Motor neuron (in vitro differentiated cells): ENCODE measurements at regions not wholly inside any gene's neighbourhood (a gene's known extent, or its start where the extent isn't known, plus 50 kb on each side); places are given as distances from the start of the nearest gene placed in this dataset.

Experiments
- ATAC-seq, 8 experiments: fragments of 200-7000 bp; cut with Tn5 transposase; replicated peaks in 6 of 8; 2 replicates each; pipeline ENCODE4 v1.8.0; 2021; ENCODE audit warnings: mild to moderate bottlenecking in 8 of 8, moderate library complexity in 8 of 8
- H3K27ac ChIP-seq, 2 donors: fragments of 250-450 bp; sonication (Bioruptor Pico); 2 replicates each; pipeline ENCODE4 v1.9.0; 2021; ENCODE audit warnings: antibody characterized with exemption in 2 of 2, mild to moderate bottlenecking in 2 of 2, moderate library complexity in 1 of 2
- H3K4me1 ChIP-seq, 2 donors: fragments of 250-450 bp; sonication (Bioruptor Pico); replicated peaks in 1 of 2; 2 replicates each; pipeline ENCODE4 v1.6.1; 2021; ENCODE audit warnings: antibody characterized with exemption in 2 of 2, mild to moderate bottlenecking in 2 of 2, moderate library complexity in 1 of 2
- H3K4me3 ChIP-seq, 5 donors: fragments of 250-450 bp; sonication (Bioruptor Pico); 2 replicates each; pipeline ENCODE4 v1.9.0; 2021; ENCODE audit warnings: antibody characterized with exemption in 5 of 5, mild to moderate bottlenecking in 5 of 5, moderate library complexity in 4 of 5
- WGBS, 10 experiments: fragments of 450-650 bp; shearing (Covaris generic); methylation state at CpG; one replicate each; pipeline ENCODE4 v1.0.0; 2022; 5-methylcytosine and 5-hydroxymethylcytosine counted together
- in situ Hi-C, 9 experiments: fragments of 400-800 bp; cut with MboI; loops; one replicate each; pipeline ENCODE4 v1.15.0; 2021; ENCODE audit warnings: low sequenced_read_pairs in 9 of 9, low pct_unique_long_range_greater_than_20kb in 2 of 9; ENCODE audit not compliant: unreplicated experiment in 9 of 9

- in situ Hi-C loops = no loop called here
- H3K4me3 ChIP-seq = no peak overlapping the region
- no peak for ATAC-seq
- no peak overlapping the region for H3K27ac ChIP-seq
- 0 to 85% (median 64%) methylated on average over 1 of the region's 1 CpG; no CpG with 5 or more reads in 3 of the 10 experiments for WGBS, 10 experiments
- no peaks in the 10 kb centered on the region for H3K4me1 ChIP-seq
Observed at GRCh38 chr11:21806508-21806907, 386.4 kb upstream of the ANO5 start.

DNA sequence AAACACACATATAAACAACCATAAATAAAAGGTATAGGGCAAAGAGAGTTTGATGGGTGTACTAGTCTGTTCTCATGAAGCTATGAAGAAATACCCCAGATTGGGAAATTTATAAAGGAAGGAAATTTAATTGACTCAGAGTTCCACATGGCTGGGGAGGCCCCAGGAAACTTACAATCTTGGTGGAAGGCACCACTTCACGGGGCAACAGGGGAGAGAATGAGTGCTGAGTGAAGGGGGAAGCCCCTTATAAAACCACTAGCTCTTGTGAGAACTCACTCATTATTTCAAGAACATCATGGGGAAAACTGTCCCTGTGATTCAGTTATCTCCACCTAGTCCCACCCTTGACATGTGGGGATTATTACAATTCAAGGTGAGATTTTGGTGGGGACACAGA lies 385.9 kb upstream of the ANO5 start:
- in situ Hi-C loops = no loop called here
- no peak for ATAC-seq
- 0 to 88% (median 52%) methylated on average over 1 of the region's 1 CpG; no CpG with 5 or more reads in 6 of the 10 experiments for WGBS, 10 experiments
- no peak overlapping the region for H3K27ac ChIP-seq
- H3K4me1 ChIP-seq = no peaks in the 10 kb centered on the region
- no peak overlapping the region for H3K4me3 ChIP-seq

DNA sequence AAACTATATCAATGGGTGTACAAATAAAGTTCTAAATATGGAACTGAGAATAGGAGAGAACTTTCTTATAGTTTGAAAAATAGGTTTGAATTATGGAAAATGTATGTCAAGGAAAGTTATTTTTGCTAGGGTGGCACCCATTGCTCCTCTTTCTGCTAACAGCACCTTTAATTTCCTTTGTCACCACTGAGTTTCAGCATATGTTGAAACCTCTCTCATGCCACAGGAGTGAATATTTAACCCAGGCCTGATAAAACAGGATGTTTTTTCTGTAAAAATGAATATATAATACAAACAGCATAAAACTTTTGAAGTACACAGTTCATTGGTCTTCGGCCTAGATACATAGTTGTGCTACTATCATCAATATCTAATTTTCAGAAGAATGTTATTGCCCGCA lies 385.5 kb upstream of the ANO5 start:
- Histone ChIP-seq H3K4me1 (no peaks in the 10 kb centered on the region), H3K27ac (no peak overlapping the region), H3K4me3 (no peak overlapping the region)
- 0 to 71% (median 58%) methylated on average over 2 of the region's 2 CpGs; no CpG with 5 or more reads in 3 of the 10 experiments for WGBS, 10 experiments
- in situ Hi-C loops = no loop called here
- no peak for ATAC-seq

DNA sequence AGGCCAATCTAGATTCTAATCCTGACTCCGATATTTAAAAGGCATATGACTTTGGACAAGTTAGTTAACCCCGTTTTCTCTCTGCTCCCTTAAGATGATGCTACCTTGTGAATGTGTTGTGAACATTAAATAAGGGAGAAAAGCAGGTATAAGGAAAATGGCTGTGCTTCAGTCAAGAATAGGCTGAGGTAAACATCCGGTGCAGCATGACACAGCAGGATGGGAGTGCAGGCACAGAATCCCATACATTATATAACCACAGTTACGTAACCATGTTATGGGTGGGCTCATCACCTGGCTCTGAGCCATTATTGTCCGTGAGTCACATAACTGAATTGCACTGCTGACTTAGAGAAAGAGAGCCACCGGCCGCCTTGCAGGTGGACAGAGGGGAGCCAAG lies 382.2 kb upstream of the ANO5 start:
- Histone ChIP-seq H3K4me1 (no peaks in the 10 kb centered on the region), H3K4me3 (no peak overlapping the region), H3K27ac (no peak overlapping the region)
- in situ Hi-C loops = no loop called here
- ATAC-seq = peak in 3 of 8 experiments; percentile 13 to 49 (median 15)
- WGBS, 10 experiments = 0 to 100% (median 61%) methylated on average over 2 to 7 of the region's 7 CpGs; no CpG with 5 or more reads in 1 of the 10 experiments

GRCh38 chr11:21811572-21811971 lies 381.3 kb upstream of the ANO5 start:
- H3K4me1 ChIP-seq = no peaks in the 10 kb centered on the region
- ATAC-seq = peak in 1 of 8 experiments; percentile 73
- H3K4me3 ChIP-seq = no peak overlapping the region
- in situ Hi-C loops = no loop called here
- 40 to 50% (median 50%) methylated on average over 1 of the region's 4 CpGs; no CpG with 5 or more reads in 7 of the 10 experiments for WGBS, 10 experiments
- H3K27ac ChIP-seq = no peak overlapping the region

- no peak for ATAC-seq
- in situ Hi-C loops = no loop called here
- H3K4me1 ChIP-seq = no peaks in the 10 kb centered on the region
- H3K27ac ChIP-seq = no peak overlapping the region
- WGBS, 10 experiments = 0 to 94% (median 80%) methylated on average over 1 to 3 of the region's 3 CpGs; no CpG with 5 or more reads in 7 of the 10 experiments
- H3K4me3 ChIP-seq = no peak overlapping the region
Observed at GRCh38 chr11:21814169-21814568, 378.7 kb upstream of the ANO5 start.

DNA sequence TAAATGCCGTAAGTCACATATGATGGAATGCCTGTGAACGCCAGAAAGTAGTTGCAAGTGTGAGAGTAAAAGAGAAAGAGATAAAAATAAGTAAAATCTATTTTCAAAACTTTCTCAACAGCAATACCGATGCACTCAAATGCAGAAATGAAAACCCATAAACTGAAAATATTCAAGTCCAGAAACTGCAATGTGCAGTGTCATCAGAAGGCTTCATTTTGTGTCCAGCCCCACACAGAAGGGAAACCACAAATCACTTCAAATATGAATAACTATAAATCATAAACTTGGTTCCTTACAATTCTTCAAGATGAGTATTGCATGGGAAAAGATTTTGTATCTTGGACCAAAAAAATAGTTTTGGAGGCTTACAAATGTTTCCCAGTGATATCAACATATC lies 375.2 kb upstream of the ANO5 start:
- in situ Hi-C loops = no loop called here

GRCh38 chr11:21820176-21820575 lies 372.7 kb upstream of the ANO5 start:
- Histone ChIP-seq H3K4me3 (no peak overlapping the region), H3K4me1 (no peaks in the 10 kb centered on the region), H3K27ac (no peak overlapping the region)
- in situ Hi-C loops = no loop called here
- no peak for ATAC-seq

More for the DNA sequence above, 375.2 kb upstream of the ANO5 start:
- 8 to 100% (median 93%) methylated on average over 1 to 3 of the region's 3 CpGs for WGBS, 10 experiments
- no peak overlapping the region for H3K27ac ChIP-seq
- no peak for ATAC-seq
- H3K4me1 ChIP-seq = no peaks in the 10 kb centered on the region
- H3K4me3 ChIP-seq = no peak overlapping the region

DNA sequence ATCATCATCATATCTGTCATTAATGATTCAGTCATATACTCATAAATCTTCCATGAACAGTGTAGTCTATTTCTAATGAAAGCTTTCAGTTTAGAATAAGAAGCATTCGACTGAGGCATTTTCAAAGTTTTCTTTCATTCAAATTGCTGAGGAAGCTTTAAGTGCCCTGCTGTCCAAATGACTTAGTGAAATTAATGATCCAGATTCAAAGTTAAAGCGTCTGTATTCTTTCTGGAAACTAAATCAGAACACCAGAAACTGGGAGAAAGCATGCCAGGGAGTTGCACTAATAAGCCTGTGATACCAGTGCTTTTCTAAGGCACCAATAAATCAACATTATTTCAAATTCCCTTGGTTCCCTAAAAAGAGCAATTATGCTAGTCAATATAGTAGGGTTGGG lies 367.8 kb upstream of the ANO5 start:
- 0 to 100% (median 71%) methylated on average over 1 to 2 of the region's 2 CpGs; no CpG with 5 or more reads in 1 of the 10 experiments for WGBS, 10 experiments
- Histone ChIP-seq H3K27ac (no peak overlapping the region), H3K4me1 (no peaks in the 10 kb centered on the region), H3K4me3 (no peak overlapping the region)
- in situ Hi-C loops = no loop called here
- ATAC-seq = no peak

DNA sequence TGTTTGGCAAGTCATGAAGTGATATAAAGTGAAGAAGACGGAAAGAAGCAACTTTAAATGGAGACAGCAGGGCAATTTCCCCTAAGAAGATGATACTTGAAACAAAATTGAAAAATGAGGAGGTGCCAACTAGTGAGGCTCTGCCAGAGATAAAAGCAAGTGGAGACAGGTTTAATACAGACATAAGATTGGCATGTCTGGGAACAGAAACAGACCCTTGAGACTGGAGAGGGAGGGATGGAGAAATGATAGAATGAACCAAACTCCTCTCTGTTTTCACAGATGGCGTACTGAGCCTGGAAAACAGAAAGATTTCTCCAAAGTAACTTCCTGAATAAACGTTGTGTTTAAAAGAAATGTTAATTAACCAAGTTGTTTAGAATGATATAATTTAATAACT lies 354.5 kb upstream of the ANO5 start:
- no peak for ATAC-seq
- H3K27ac ChIP-seq = no peak overlapping the region
- no peak overlapping the region for H3K4me3 ChIP-seq

GRCh38 chr11:21839796-21840195 lies 353.1 kb upstream of the ANO5 start:
- no peak for ATAC-seq
- in situ Hi-C loops = no loop called here
- H3K4me1 ChIP-seq = no peaks in the 10 kb centered on the region
- 29 to 100% (median 67%) methylated on average over 1 to 2 of the region's 2 CpGs for whole genome bisulfite sequencing, 10 experiments
- H3K27ac ChIP-seq = no peak overlapping the region
- no peak overlapping the region for H3K4me3 ChIP-seq

More for the DNA sequence above, 354.5 kb upstream of the ANO5 start:
- in situ Hi-C loops = no loop called here
- no peaks in the 10 kb centered on the region for H3K4me1 ChIP-seq
- WGBS, 10 experiments = 0 to 88% (median 61%) methylated on average over 1 to 3 of the region's 3 CpGs

GRCh38 chr11:21861314-21861713 lies 331.6 kb upstream of the ANO5 start:
- ATAC-seq = peak in 1 of 8 experiments; percentile 82

DNA sequence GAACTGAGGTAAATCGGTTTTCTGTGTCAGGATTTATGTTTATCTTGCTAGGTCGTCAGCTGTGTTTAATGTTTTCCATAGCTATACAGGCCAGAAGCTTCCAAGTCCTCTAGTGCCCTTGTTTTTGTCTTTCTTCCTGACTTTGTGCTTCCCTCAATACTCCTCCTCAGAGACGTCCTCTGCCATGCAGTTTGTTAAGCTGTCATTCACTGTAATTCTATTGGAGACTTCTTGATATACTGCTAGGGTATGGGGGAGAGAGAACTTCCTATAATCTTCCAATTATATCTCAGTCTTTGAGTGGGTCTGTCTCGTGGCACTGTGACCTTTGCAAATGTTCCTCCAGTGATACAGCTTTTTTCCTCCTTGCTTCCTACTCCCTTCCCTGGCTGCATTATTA lies 327.3 kb upstream of the ANO5 start:
- no peak for ATAC-seq
- in situ Hi-C loops = no loop called here
- 0 to 77% (median 25%) methylated on average over 1 to 4 of the region's 4 CpGs; no CpG with 5 or more reads in 2 of the 10 experiments for WGBS, 10 experiments

More at GRCh38 chr11:21861314-21861713, 331.6 kb upstream of the ANO5 start:
- in situ Hi-C loops = no loop called here
- no peak overlapping the region for H3K4me3 ChIP-seq
- no peaks in the 10 kb centered on the region for H3K4me1 ChIP-seq
- H3K27ac ChIP-seq = no peak overlapping the region
- WGBS, 10 experiments = 0 to 50% (median 14%) methylated on average over 2 to 4 of the region's 4 CpGs

GRCh38 chr11:21866781-21867180 lies 326.1 kb upstream of the ANO5 start:
- no peak for ATAC-seq
- in situ Hi-C loops = no loop called here
- Histone ChIP-seq H3K4me3 (no peak overlapping the region), H3K27ac (no peak overlapping the region), H3K4me1 (no peaks in the 10 kb centered on the region)
- WGBS, 10 experiments = 0 to 100% (median 80%) methylated on average over 1 to 2 of the region's 2 CpGs; no CpG with 5 or more reads in 1 of the 10 experiments

More for the DNA sequence above, 327.3 kb upstream of the ANO5 start:
- no peak overlapping the region for H3K27ac ChIP-seq
- H3K4me1 ChIP-seq = no peaks in the 10 kb centered on the region
- no peak overlapping the region for H3K4me3 ChIP-seq
